Chondrocyte (in vitro differentiated cells): ENCODE measurements at regions not wholly inside any gene's neighbourhood (a gene's known extent, or its start where the extent isn't known, plus 50 kb on each side); places are given as distances from the start of the nearest gene placed in this dataset.
A peak's percentile ranks its signal among the peaks of the same experiment; 100 is the strongest.
"Not testable (repeated sequence)": the region's sequence is repeated elsewhere in the genome, so short reads cannot be mapped to it uniquely, and the experiment has no call there.

Experiments used
- DNase-seq: peaks from one replicate; pipeline ENCODE4 v3.0.0; 2021; ENCODE audit warnings: mixed read lengths, low spot score
- H3K27ac Mint-ChIP-seq: one replicate; pipeline ENCODE4 v1.8.0; 2021; ENCODE audit warnings: mild to moderate bottlenecking, moderate library complexity, mixed read lengths; ENCODE audit not compliant: unreplicated experiment
- H3K27me3 Mint-ChIP-seq: 2 replicates; pipeline ENCODE4 v1.8.0; 2021; ENCODE audit warnings: low read depth, mixed read lengths
- H3K36me3 Mint-ChIP-seq: 2 replicates; pipeline ENCODE4 v1.8.0; 2021; ENCODE audit warnings: low read depth, mixed read lengths
- H3K4me1 Mint-ChIP-seq: 2 replicates; pipeline ENCODE4 v1.8.0; 2021; ENCODE audit warnings: low read depth, mild to moderate bottlenecking, mixed read lengths
- H3K4me3 Mint-ChIP-seq: one replicate; pipeline ENCODE4 v1.8.0; 2021; ENCODE audit warnings: mild to moderate bottlenecking, moderate library complexity, mixed read lengths; ENCODE audit not compliant: unreplicated experiment
- H3K9me3 Mint-ChIP-seq: 2 replicates; pipeline ENCODE4 v1.8.0; 2021; ENCODE audit warnings: low read depth, mixed read lengths
- CTCF ChIP-seq: fragments of 200-600 bp; sonication (generic); IDR thresholded peaks from 2 replicates; pipeline ENCODE4 v1.5.0; 2021; ENCODE audit warnings: antibody characterized with exemption, mild to moderate bottlenecking, moderate library complexity

- Mint-ChIP-seq H3K4me1 (peaks cover 71% of the 10 kb centered on the region), H3K9me3 (no peaks in the 10 kb centered on the region), H3K4me3 (no peak overlapping the region), H3K36me3 (no peaks in the 10 kb centered on the region), H3K27me3 (no peaks in the 10 kb centered on the region), H3K27ac (peak overlapping the region; percentile 98)
- TF ChIP-seq CTCF, result no peak
- DNase-seq, result no peak
These were observed 146.1 kb downstream of the SEC14L1 start for GRCh38 chr17:77286641-77287431.

GRCh38 chr17:77287432-77288068, 146.8 kb downstream of the SEC14L1 start:
- H3K4me1 Mint-ChIP-seq, result peaks cover 67% of the 10 kb centered on the region
- no peak for DNase-seq

GRCh38 chr17:77288115-77288619, 147.4 kb downstream of the SEC14L1 start:
- Mint-ChIP-seq H3K4me1 (peaks cover 61% of the 10 kb centered on the region), H3K4me3 (peak overlapping the region; percentile 54)

More at GRCh38 chr17:77287432-77288068, 146.8 kb downstream of the SEC14L1 start:
- no peaks in the 10 kb centered on the region for H3K9me3 Mint-ChIP-seq
- H3K27me3 Mint-ChIP-seq, result no peaks in the 10 kb centered on the region
- no peaks in the 10 kb centered on the region for H3K36me3 Mint-ChIP-seq
- H3K27ac Mint-ChIP-seq, result peak overlapping the region; percentile 98
- no peak for TF ChIP-seq CTCF
- peak overlapping the region; percentile 50 for H3K4me3 Mint-ChIP-seq

GRCh38 chr17:77290759-77291558, 150.2 kb downstream of the SEC14L1 start:
- H3K27ac Mint-ChIP-seq, H3K27me3 Mint-ChIP-seq, H3K9me3 Mint-ChIP-seq, H3K36me3 Mint-ChIP-seq, H3K4me3 Mint-ChIP-seq, DNase-seq: not testable (repeated sequence)
- H3K4me1 Mint-ChIP-seq, result peaks cover 40% of the 10 kb centered on the region

More at GRCh38 chr17:77288115-77288619, 147.4 kb downstream of the SEC14L1 start:
- no peak for DNase-seq
- no peaks in the 10 kb centered on the region for H3K27me3 Mint-ChIP-seq
- H3K36me3 Mint-ChIP-seq, result no peaks in the 10 kb centered on the region
- H3K9me3 Mint-ChIP-seq, result no peaks in the 10 kb centered on the region
- peak overlapping the region; percentile 98 for H3K27ac Mint-ChIP-seq
- no peak for TF ChIP-seq CTCF

- TF ChIP-seq CTCF, result no peak
- peaks cover 32% of the 10 kb centered on the region for H3K4me1 Mint-ChIP-seq
- H3K36me3 Mint-ChIP-seq, result peaks cover 3% of the 10 kb centered on the region
- no peak overlapping the region for H3K27ac Mint-ChIP-seq
- H3K4me3 Mint-ChIP-seq, result no peak overlapping the region
- DNase-seq, result no peak
- H3K9me3 Mint-ChIP-seq, result no peaks in the 10 kb centered on the region
- H3K27me3 Mint-ChIP-seq, result no peaks in the 10 kb centered on the region
These were observed 151.0 kb downstream of the SEC14L1 start for GRCh38 chr17:77291591-77292386.
